ENCODE measurements at regions not wholly inside any gene's neighbourhood (a gene's known extent, or its start where the extent isn't known, plus 50 kb on each side); places are given as distances from the start of the nearest gene placed in this dataset.
A peak's percentile ranks its signal among the peaks of the same experiment; 100 is the strongest.

GRCh38 chr17:13321951-13322701 is 279.6 kb downstream of the HS3ST3A1 start:
- no peak for DNase-seq (ENCODE audit: low read depth, low spot score)
- no peak overlapping the region for H3K4me3 ChIP-seq (ENCODE audit: low read length)

GRCh38 chr17:13320046-13320785 is 281.5 kb downstream of the HS3ST3A1 start:
- no peak overlapping the region for H3K4me3 ChIP-seq (ENCODE audit: low read length)
- DNase-seq (ENCODE audit: low read depth, low spot score) = no peak

- H3K4me3 ChIP-seq (ENCODE audit: low read length) = no peak overlapping the region
- DNase-seq (ENCODE audit: low read depth, low spot score) = no peak
Measured at GRCh38 chr17:13316657-13317056, 285.1 kb downstream of the HS3ST3A1 start.

GRCh38 chr17:13311306-13311705 is 290.4 kb downstream of the HS3ST3A1 start:
- DNase-seq (ENCODE audit: low read depth, low spot score) = no peak
- H3K4me3 ChIP-seq (ENCODE audit: low read length) = no peak overlapping the region

GRCh38 chr17:13310858-13311257 is 290.9 kb downstream of the HS3ST3A1 start:
- no peak for DNase-seq (ENCODE audit: low read depth, low spot score)
- H3K4me3 ChIP-seq (ENCODE audit: low read length) = no peak overlapping the region

DNA sequence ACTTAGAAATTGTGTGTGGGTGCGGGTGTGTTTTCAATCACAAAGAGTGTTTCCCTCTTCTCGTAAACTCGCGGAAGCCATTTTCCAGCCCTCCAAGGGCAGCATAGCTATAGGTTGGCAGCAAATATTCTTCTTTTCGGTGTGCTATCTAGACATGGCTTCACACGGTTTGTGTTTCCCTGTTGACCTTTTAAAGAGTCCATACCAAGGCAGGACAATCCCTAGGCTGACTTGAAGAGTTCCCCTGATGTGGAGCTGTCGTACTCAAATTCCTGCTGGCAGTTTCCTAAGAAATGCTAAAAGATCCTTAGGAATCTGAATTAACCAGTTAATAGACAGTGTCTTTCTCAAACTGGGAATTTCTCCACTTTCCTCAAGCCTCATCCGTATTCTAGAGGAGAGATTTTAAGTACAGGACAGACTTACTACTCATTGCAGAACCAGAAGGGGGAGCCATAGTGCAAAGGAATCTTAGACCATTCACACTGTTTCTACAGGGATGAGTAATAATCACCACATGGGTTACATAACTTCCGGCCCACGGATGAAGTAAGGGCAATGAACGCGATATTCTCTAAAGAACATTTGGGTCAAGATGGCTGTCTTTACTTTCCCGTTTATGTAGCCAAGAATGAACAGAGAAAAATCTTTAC is 288.6 kb upstream of the ELAC2 start:
- peak; percentile 55 for DNase-seq (ENCODE audit: low read depth, low spot score)
- H3K4me3 ChIP-seq (ENCODE audit: low read length) = no peak overlapping the region

GRCh38 chr17:13302983-13303382 is 285.2 kb upstream of the ELAC2 start:
- no peak overlapping the region for H3K4me3 ChIP-seq (ENCODE audit: low read length)
- DNase-seq (ENCODE audit: low read depth, low spot score) = no peak

DNA sequence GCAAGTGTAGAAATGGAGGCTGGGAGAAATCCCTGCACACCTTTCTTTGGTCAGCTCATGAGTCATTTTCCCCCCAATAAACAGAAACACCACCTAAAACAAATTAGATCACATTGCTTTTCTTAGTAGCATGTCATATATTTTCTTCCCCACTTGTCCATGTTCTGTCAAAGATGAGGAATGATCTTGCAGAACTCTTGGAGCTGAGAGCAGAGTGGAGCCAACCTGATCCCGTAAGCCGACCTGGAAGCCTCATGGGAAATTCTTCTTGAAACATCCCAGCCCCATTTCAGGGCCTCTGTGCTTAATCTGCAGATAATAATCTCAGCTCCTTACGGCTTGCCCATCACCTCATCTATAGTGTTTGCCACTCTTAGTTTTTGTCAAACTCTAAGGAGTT is 284.6 kb upstream of the ELAC2 start:
- no peak for DNase-seq (ENCODE audit: low read depth, low spot score)

GRCh38 chr17:13297183-13297582 is 279.4 kb upstream of the ELAC2 start:
- H3K4me3 ChIP-seq (ENCODE audit: low read length) = no peak overlapping the region
- no peak for DNase-seq (ENCODE audit: low read depth, low spot score)

More for the DNA sequence above, 284.6 kb upstream of the ELAC2 start:
- H3K4me3 ChIP-seq (ENCODE audit: low read length) = no peak overlapping the region

DNA sequence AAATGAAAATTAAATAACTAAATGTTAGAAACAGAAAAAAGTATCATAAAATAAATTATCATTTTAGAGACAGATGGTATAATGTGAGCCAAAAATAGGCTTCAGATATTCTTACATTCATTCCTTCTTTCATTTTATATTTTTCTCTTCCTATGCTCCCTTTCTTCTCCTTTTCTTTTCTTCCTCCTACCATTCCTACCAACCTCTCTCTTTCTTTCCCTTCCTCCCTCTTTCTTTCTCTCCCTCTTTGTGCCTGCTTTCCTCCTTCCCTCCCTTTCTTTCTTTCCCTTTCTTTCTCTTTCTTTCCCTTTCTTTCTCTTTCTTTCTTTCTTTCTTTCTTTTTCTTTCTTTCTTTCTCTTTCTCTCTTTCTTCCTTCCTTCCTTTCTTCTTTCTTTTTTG is 275.6 kb upstream of the ELAC2 start:
- no peak overlapping the region for H3K4me3 ChIP-seq (ENCODE audit: low read length)
- DNase-seq (ENCODE audit: low read depth, low spot score) = no peak

GRCh38 chr17:13292291-13292690 is 274.5 kb upstream of the ELAC2 start:
- no peak overlapping the region for H3K4me3 ChIP-seq (ENCODE audit: low read length)

GRCh38 chr17:13288248-13288647 is 270.4 kb upstream of the ELAC2 start:
- H3K4me3 ChIP-seq (ENCODE audit: low read length) = no peak overlapping the region
- no peak for DNase-seq (ENCODE audit: low read depth, low spot score)

More at GRCh38 chr17:13292291-13292690, 274.5 kb upstream of the ELAC2 start:
- DNase-seq (ENCODE audit: low read depth, low spot score) = no peak

DNA sequence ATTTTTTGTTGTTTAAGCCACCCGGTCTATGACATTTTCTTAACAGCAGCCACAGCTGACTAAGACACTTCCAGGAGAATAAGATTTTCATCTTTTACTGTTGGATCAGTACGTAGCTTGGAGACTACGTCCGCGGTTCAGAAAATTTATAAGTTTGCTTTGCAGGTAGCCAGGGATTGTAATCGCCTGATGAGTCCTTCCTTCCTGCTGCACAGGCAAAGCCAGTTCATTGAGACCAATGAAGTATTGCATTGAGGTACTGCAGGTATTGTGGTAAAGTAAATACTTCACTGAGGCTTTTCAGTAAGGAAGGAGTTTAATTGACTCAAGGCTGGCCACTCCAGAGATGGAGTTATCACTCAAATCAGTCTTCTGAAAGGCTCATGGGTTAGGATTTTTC is 269.4 kb upstream of the ELAC2 start:
- no peak for DNase-seq (ENCODE audit: low read depth, low spot score)
- no peak overlapping the region for H3K4me3 ChIP-seq (ENCODE audit: low read length)

- no peak overlapping the region for H3K4me3 ChIP-seq (ENCODE audit: low read length)
- no peak for DNase-seq (ENCODE audit: low read depth, low spot score)
Measured at GRCh38 chr17:13283606-13284005, 265.8 kb upstream of the ELAC2 start.

DNA sequence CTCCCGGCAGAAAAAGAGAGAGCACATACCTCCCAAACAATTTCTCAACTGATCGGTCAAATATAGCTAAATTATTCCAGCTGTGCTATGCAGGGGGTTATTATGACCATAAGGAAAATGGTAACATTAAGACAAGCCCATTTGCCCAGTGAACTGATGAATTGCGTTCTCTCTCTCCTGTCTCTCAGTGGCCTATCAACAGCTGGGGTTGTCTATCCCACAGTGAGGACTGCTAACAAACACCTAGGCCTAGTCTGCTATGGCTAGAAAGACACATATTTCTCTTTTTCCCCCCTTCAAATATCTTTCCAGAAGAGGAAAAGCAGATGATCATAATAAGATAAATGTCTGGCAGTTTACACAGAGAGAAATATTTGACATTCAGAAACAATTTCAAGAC is 263.8 kb upstream of the ELAC2 start:
- H3K4me3 ChIP-seq (ENCODE audit: low read length) = no peak overlapping the region
- DNase-seq (ENCODE audit: low read depth, low spot score) = no peak

GRCh38 chr17:13273806-13274205 is 256.0 kb upstream of the ELAC2 start:
- no peak for DNase-seq (ENCODE audit: low read depth, low spot score)

DNA sequence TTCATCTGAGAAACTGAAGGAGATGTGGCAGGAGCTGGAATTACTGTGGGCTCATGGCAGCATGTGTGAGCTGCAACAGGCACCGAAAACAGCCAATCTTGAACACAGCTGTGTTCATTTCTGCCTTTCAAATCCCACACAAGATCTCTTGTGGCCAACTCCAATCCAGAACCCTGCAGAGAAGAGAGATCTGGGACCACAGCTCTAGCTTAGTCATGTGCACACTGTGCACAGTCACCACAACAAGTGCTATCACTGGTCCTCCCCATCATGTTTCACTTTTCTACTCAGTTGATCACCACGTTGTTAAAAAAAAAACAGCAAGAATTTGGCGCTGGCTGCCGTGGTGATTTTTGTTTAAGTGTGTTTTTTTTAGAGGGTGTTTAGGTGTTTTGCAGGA is 254.5 kb upstream of the ELAC2 start:
- no peak for DNase-seq (ENCODE audit: low read depth, low spot score)
- no peak overlapping the region for H3K4me3 ChIP-seq (ENCODE audit: low read length)

More at GRCh38 chr17:13273806-13274205, 256.0 kb upstream of the ELAC2 start:
- H3K4me3 ChIP-seq (ENCODE audit: low read length) = no peak overlapping the region

DNA sequence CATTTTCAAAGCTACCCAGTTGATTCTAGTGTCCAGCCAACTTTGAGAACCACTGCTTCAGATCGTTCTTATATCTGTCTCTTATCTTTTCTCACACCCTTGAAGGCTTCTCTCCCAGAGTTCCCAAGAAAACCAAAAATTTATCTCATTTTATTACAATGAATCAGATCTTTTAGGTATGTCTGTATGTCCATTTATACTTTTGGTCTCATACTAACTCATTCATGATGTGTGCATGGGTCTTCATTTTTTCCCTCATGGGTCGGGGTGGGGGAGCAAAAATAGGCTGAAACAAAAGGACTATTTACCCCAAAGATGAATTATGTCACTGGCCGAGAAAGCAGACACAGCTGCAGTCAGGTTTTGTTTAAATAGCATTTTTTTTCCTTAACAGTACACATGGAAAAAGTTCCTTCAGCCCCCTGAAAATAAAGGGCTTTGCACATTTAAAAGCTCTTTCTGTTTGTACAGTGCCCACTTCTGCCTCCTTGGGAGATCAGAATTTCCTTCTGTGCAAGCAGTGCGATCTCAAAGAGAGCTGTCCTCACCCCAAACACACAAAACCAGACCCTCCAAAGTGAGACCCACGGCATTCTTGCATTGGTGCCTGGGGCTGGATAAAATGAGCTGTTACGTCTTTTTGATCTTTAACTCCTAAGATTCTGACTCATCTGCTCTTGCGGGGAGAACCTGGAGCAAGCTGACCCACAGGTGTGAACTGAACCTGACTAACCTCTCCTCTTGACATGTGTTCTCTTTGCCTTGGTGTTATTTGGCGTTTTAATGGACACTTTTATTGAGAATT is 251.2 kb upstream of the ELAC2 start:
- H3K4me3 ChIP-seq (ENCODE audit: low read length) = no peak overlapping the region
- no peak for DNase-seq (ENCODE audit: low read depth, low spot score)

DNA sequence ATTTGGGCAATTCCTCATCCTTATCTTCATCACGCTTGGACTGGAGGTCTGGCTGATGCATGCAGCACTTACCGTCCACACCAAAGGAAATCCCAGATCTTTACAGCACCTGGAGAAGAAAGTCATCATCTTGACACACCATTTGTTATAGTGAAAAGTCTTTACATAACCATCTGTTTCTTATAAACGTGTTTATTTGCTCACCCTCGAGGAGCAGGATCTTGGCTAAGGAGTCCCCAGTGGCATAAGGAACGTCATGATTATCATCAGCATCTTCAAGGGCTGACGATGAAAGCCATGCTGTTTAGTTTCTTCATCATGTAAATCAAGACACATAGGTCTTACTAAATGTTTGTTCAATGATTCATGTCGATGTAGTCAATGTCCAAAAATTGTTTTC is 248.8 kb upstream of the ELAC2 start:
- DNase-seq (ENCODE audit: low read depth, low spot score) = no peak
- H3K4me3 ChIP-seq (ENCODE audit: low read length) = no peak overlapping the region
